Peyer's patch (tissue), 4 donors: ENCODE measurements at regions not wholly inside any gene's neighbourhood (a gene's known extent, or its start where the extent isn't known, plus 50 kb on each side); places are given as distances from the start of the nearest gene placed in this dataset.

Source experiments
- DNase-seq, 3 donors: peaks; one replicate each; pipeline ENCODE4 v3.0.0-alpha.2; 2017 to 2019
- H3K27ac ChIP-seq, 4 donors: fragments of 200-600 bp; sonication (generic); one replicate each; pipeline ENCODE4 v1.5.1; 2016 to 2019
- H3K27me3 ChIP-seq, 2 donors: fragments of 200-600 bp; sonication (generic); one replicate each; pipeline ENCODE4 v1.5.1; 2019
- H3K36me3 ChIP-seq, 3 donors: fragments of 200-600 bp; sonication (generic); one replicate each; pipeline ENCODE4 v1.5.1; 2016 to 2019
- H3K4me1 ChIP-seq, 4 donors: fragments of 200-600 bp; sonication (generic); one replicate each; pipeline ENCODE4 v1.5.1; 2016 to 2019
- H3K4me3 ChIP-seq, 4 donors: fragments of 200-600 bp; sonication (generic); 1 replicate in 3 of 4; 2 replicates in 1 of 4; pipeline ENCODE4 v1.5.1; 2016 to 2019; ENCODE audit warnings: mild to moderate bottlenecking in 1 of 4
- H3K9me3 ChIP-seq, 4 donors: fragments of 200-600 bp; sonication (generic); one replicate each; pipeline ENCODE4 v1.5.1; 2016 to 2019; ENCODE audit warnings: mild to moderate bottlenecking in 1 of 4
- CTCF ChIP-seq, 6 experiments: fragments of 450-650 bp in 4 of 6; fragments of 200-600 bp in 2 of 6; sonication (generic) in 1 of 6; IDR thresholded peaks; one replicate each; pipeline ENCODE4 v1.5.1; 2017 to 2019; ENCODE audit warnings: antibody characterized with exemption in 6 of 6, mild to moderate bottlenecking in 3 of 6, moderate library complexity in 1 of 6
- POLR2A ChIP-seq, 2 donors: fragments of 450-650 bp; IDR thresholded peaks; one replicate each; pipeline ENCODE4 v1.5.1; 2017; ENCODE audit warnings: antibody characterized with exemption in 2 of 2, mild to moderate bottlenecking in 2 of 2, moderate library complexity in 2 of 2

GRCh38 chr9:115306865-115307264 is 188.9 kb upstream of the TNC start:
- Histone ChIP-seq H3K9me3 (no peaks in the 10 kb centered on the region), H3K4me3 (no peak overlapping the region), H3K27me3 (no peaks in the 10 kb centered on the region), H3K4me1 (no peaks in the 10 kb centered on the region), H3K27ac (no peak overlapping the region), H3K36me3 (no peaks in the 10 kb centered on the region)
- TF ChIP-seq POLR2A (IDR thresholded peaks at IDR 0.05) = no peak
- TF ChIP-seq CTCF (IDR thresholded peaks at IDR 0.05) = no peak
- DNase-seq = no peak

- Histone ChIP-seq H3K27me3 (no peaks in the 10 kb centered on the region), H3K4me3 (no peak overlapping the region), H3K9me3 (no peaks in the 10 kb centered on the region), H3K4me1 (no peaks in the 10 kb centered on the region), H3K36me3 (no peaks in the 10 kb centered on the region), H3K27ac (no peak overlapping the region)
- DNase-seq = no peak
- TF ChIP-seq CTCF (IDR thresholded peaks at IDR 0.05) (no peak), POLR2A (IDR thresholded peaks at IDR 0.05) (no peak)
Observed at GRCh38 chr9:115313545-115313944, 195.6 kb upstream of the TNC start.

GRCh38 chr9:115326461-115326860 is 208.5 kb upstream of the TNC start:
- DNase-seq = no peak
- Histone ChIP-seq H3K27ac (no peak overlapping the region), H3K4me1 (no peaks in the 10 kb centered on the region), H3K27me3 (no peaks in the 10 kb centered on the region), H3K9me3 (no peaks in the 10 kb centered on the region), H3K4me3 (no peak overlapping the region), H3K36me3 (no peaks in the 10 kb centered on the region)
- no peak for TF ChIP-seq CTCF (IDR thresholded peaks at IDR 0.05)
- no peak for TF ChIP-seq POLR2A (IDR thresholded peaks at IDR 0.05)

- Histone ChIP-seq H3K4me3 (no peak overlapping the region), H3K27ac (peak overlapping the region in 1 of 4 donors; percentile 6), H3K9me3 (no peaks in the 10 kb centered on the region), H3K36me3 (no peaks in the 10 kb centered on the region), H3K4me1 (no peaks in the 10 kb centered on the region), H3K27me3 (no peaks in the 10 kb centered on the region)
- no peak for DNase-seq
- no peak for TF ChIP-seq CTCF (IDR thresholded peaks at IDR 0.05)
- TF ChIP-seq POLR2A (IDR thresholded peaks at IDR 0.05) = no peak
Observed at GRCh38 chr9:115327436-115328122, 209.6 kb upstream of the TNC start.

GRCh38 chr9:115328228-115328627 is 210.3 kb upstream of the TNC start:
- no peak for TF ChIP-seq CTCF (IDR thresholded peaks at IDR 0.05)
- no peak for TF ChIP-seq POLR2A (IDR thresholded peaks at IDR 0.05)
- no peak for DNase-seq
- H3K4me3 ChIP-seq = no peak overlapping the region
- no peaks in the 10 kb centered on the region for H3K27me3 ChIP-seq
- no peaks in the 10 kb centered on the region for H3K36me3 ChIP-seq
- peak overlapping the region in 1 of 4 donors; percentile 37 for H3K27ac ChIP-seq
- H3K4me1 ChIP-seq = no peaks in the 10 kb centered on the region
- H3K9me3 ChIP-seq = no peaks in the 10 kb centered on the region

GRCh38 chr9:115328677-115329076 is 210.7 kb upstream of the TNC start:
- TF ChIP-seq CTCF (IDR thresholded peaks at IDR 0.05) = no peak
- no peak for TF ChIP-seq POLR2A (IDR thresholded peaks at IDR 0.05)
- H3K36me3 ChIP-seq = no peaks in the 10 kb centered on the region
- peak overlapping the region in 1 of 4 donors; percentile 37 for H3K27ac ChIP-seq

More at GRCh38 chr9:115328677-115329076, 210.7 kb upstream of the TNC start:
- H3K9me3 ChIP-seq = no peaks in the 10 kb centered on the region
- H3K27me3 ChIP-seq = no peaks in the 10 kb centered on the region
- no peak for DNase-seq
- H3K4me1 ChIP-seq = no peaks in the 10 kb centered on the region
- no peak overlapping the region for H3K4me3 ChIP-seq
